Islet precursor cell (in vitro differentiated cells): ENCODE measurements at regions not wholly inside any gene's neighbourhood (a gene's known extent, or its start where the extent isn't known, plus 50 kb on each side); places are given as distances from the start of the nearest gene placed in this dataset.
"Not testable (repeated sequence)": the region's sequence is repeated elsewhere in the genome, so short reads cannot be mapped to it uniquely, and the experiment has no call there.

Experiments used
- DNase-seq: peaks from one replicate; pipeline ENCODE4 v3.0.0-alpha.2; 2018

DNA sequence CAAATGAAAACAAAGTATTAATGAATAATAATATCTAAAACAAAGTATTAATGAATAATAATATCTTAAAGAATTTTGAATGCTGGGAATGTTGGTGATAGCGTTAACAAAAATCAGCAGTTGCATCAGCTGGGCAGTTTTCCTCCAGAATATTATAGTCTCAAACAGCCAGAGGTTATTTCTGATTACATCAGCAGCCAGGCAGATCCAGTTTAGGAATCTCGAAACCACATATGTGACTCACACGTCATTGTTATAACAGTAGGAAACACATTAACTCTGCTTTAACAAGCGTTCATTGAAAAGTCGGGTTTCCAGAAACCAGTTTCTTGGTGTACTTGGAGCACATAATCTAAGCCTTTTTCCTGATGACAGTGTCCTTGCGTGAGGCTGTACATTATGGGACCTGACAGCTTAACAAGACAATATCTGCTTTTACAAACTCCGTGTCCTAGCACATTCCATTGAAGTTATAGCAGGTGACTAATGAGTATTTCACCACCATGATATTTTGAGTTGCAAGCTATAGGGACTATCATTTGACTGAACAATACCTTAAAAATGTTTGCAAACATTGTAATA is 559.5 kb upstream of the KLF4 start:
- peak; percentile 63 for DNase-seq

DNA sequence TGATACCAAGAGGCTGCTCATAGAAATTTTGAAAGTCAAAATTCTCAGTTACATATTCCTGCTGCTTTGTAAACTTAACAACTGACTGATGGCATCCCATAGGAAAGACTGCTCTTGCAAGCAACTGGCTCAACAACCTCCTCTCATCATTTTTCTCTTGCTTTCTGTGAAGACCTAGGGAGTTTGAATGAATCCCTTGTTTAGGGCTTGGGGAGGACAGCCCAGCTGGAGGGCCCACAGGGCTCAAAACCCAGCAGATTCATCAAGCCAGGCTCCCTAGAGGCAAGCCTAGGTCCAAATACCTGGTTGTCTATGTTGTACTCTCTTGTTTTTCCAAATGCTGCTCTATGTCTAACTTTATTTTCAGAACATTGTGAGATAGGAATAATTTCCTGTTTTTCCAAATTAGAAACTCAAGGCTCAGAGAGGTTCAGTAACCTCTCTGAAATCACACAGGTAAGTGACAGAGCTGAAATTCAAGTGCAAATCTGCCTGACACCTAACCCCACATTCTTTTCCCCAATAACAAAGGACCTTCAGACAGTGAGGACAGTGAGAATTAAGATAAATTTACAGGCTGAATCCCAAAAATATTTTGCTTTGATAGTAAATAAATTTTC is 558.9 kb upstream of the KLF4 start:
- DNase-seq = no peak

DNA sequence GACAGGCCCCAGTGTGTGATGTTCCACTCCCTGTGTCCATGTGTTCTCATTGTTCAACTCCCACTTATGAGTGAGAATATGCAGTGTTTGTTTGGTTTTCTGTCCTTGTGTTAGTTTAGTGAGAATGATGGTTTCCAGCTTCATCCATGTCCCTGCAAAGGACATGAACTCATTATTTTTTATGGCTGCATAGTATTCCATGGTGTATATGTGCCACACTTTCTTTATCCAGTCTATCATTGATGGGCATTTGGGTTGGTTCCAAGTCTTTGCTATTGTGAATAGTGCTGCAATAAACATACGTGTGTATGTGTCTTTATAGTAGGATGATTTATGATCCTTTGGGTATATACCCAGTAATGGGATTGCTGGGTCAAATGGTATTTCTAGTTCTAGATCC is 558.2 kb upstream of the KLF4 start:
- DNase-seq = not testable (repeated sequence)

DNA sequence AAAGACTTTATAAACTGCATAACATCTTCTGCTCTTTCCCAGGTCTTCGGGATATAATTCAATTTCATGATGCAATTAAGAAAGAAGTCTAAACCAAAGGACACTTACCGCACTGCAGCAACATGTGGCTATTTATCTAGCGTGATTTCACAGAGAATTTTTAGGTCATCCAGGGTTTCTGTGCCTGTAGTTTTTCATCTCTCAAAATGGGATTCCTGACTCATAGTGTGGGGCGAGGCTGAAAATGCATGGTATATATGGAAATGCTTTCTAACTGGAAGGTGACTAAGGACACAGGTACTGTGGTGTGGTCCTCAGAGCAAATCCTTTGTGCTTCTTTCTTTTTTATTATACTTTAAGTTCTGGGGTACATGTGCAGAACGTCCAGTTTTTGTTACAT is 557.7 kb upstream of the KLF4 start:
- no peak for DNase-seq

DNA sequence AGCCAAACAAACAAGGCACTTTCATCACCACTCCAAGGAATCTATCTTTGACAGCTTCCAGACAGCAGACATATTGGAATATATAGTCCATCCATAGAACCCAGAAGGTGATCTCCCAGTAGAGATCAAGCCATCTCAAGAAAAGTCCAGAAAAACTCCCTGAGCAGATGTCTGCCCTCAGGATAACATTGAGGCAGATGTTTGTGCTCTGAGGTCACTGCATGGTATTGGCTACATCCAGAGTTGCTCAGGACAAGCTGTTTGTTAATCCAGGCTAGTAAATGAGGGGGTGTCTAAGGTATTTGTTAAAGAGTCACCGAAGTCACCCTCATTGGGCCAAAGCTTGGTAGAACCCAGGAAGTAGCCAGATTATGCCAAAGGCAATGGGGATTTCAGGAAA is 556.3 kb upstream of the KLF4 start:
- no peak for DNase-seq

DNA sequence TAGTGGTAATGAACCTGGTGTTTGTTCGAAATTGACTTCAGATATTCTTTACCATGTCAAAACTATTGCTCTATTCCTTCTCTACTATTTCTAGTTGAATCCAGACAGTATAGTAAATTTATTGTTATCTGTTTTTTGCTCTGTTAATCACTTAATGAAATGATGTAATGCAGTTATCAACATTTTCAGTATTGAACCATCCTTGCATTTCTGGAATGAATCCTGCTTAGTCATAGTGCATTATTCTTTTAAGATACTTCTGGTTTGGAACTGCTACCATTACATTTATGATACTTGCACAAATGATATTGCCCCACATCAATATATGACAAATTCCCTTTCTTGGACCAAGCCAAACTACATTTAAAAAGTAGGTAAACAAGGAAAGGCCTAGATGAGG is 554.0 kb upstream of the KLF4 start:
- no peak for DNase-seq

DNA sequence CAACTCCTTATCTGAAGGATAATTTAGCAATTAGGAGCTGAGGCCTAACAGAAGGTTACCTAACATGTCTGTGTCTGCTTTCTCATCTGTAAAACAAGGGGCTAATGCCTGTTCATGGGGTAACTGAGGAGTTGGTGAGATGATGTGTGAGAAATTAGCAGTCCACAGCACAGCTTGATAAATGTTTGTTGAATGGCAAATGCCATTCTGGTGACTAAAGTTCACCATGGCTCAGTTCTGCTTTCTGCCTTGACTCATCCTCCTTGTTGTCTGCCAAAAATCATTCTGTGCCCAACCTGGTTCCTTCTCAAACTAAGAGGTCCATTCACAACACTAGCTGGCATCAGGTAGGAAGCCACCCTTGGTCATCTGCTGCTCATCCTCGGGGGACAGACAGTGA is 552.0 kb upstream of the KLF4 start:
- no peak for DNase-seq

DNA sequence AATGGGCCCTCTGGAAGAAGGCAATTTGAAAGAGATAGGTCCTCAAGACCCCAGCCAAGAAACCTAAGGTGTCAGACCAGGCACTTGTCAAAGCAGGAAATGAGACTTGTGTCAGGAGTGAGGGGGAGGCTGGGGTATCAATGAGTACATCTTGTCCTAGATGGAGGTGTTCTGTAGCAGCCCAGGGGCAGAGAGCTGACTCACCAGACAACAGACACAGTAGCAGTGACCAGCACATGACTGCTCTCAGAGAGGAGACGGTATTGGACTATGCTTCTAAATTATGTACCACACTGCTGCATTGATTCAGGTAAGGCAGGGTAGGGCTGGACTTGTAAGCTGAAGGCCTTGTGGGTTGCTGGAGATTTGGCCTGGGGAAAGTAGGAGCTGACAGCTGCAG is 551.2 kb upstream of the KLF4 start:
- DNase-seq = peak; percentile 89

DNA sequence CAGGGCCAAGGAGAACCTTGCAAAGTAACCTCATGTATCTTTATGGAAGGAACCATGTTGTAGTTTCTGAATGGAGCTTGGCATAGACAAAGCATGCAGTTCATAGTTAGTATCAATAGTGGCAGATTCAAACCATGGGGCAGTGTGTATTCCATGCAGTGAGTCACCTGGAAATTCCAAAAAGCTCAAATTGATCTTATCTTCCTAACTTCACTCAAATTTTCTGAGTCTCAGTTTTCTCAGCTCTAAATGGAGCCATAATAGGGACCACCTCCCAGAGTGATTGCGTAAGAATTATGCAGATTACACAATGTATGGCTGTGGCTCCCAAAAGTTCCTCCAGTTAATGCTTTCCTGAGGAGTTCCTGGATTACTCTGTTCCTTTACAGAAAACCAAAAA is 549.9 kb upstream of the KLF4 start:
- DNase-seq = no peak

DNA sequence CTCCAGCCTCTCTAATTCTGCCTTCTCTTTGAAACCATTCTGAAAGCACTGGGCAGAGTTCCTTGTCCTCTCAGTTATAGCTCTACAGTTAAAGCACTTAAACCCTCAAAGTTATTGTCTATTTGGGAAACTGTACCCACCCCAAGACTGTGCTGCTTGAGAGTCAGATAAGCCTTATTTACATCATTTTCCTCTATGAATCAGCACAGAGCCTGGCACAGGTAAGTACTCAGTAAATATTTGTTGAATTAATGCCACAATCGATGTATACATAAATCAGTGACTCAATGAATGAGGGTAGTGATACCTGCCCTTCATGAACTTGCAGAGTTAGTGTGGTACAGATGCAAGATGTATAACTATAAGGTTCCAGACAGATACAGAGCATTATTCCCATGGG is 549.4 kb upstream of the KLF4 start:
- DNase-seq = no peak

DNA sequence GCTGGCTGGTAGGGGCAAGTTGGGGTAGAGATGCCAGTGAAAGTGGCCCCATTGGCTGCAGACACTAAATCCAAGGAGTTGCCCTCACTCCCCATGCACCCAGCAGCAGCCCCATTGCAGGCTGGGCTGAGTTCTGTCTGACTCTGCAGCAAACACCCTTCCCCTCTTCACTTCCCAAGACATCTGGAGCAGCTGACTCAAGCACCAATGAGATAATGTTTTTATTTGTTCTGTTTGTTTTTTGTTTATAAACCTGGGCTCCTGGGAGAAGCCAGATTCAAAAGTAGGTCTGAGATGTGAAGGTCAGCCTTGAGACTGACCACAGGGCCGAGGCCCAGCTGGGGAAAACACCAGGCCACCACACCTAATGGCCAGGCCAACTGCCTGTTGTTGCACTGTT is 545.9 kb upstream of the KLF4 start:
- no peak for DNase-seq

DNA sequence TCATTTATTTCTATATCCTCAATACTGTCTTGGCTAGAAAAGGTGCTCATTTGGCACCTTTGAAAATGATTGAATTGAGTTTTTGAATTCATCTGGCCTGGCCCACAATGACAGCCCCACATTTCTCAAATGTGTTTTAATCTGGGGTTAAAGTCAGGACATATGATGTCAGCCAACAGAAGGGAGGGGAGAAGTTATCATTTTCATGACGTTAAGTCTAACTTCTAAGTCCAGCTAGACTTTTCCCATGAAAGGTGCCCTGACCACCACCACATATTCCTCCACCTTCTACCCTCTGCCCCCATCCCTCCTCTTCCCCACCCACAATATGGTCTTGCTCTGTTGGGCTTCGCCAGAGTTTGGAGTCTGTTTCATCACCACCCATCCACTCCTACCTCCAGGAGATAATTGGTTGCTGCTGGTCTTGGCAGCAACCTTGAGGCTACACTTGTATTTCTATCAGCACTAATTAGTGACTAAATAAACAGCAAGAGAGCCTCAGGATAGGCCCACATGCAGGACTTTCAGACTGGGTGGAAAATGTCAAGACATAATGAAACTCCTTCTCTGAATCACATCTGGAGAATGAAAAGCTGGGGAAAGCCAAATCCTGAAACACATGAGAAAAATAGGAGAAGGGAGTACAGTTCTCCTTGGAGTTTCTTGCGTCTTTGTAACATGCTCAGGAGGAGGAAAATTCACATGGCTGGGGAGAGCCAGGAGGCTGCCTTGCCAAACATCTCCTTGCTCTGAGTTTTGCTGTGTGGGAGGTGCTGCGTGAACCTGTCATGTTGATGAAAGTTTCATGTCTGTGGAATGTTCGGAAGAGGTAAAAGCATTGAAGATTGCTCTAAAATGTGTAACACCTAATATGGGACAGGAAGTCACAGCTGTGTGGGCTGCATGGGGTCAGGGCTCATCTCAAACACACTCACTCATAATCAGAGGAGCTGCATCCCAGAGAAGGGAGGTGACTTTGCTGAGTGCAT is 544.7 kb upstream of the KLF4 start:
- DNase-seq = no peak

DNA sequence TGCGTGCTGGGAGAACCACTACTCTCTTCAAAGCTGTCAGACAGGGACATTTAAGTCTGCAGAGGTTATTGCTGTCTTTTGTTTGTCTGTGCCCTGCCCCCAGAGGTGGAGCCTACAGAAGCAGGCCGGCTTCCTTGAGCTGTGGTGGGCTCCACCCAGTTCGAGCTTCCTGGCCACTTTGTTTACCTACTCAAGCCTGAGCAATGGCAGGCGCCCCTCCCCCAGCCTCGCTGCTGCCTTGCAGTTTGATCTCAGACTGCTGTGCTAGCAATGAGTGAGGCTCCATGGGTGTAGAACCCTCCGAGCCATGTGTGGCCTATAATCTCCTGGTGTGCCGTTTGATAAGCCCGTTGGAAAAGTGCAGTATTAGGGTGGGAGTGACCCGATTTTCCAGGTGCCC is 542.5 kb upstream of the KLF4 start:
- not testable (repeated sequence) for DNase-seq

DNA sequence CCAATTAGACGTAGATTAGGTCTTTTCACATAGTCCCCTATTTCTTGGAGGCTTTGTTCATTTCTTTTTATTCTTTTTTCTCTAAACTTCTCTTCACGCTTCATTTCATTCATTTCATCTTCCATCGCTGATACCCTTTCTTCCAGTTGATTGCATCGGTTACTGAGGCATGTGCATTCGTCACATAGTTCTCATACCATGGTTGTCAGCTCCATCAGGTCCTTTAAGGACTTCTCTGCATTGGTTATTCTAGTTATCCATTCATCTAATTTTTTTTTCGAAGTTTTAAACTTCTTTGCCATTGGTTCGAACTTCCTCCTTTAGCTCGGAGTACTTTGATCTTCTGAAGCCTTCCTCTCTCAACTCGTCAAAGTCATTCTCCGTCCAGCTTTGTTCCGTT is 541.7 kb upstream of the KLF4 start:
- DNase-seq = not testable (repeated sequence)

DNA sequence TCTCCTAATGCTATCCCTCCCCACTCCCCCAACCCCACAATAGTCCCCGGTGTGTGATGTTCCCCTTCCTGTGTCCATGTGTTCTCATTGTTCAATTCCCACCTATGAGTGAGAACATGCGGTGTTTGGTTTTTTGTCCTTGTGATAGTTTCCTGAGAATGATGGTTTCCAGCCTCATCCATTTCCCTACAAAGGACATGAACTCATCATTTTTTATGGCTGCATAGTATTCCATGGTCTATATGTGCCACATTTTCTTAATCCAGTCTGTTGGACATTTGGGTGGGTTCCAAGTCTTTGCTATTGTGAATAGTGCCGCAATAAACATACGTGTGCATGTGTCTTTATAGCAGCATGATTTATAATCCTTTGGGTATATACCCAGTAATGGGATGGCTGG is 537.1 kb upstream of the KLF4 start:
- DNase-seq = not testable (repeated sequence)

DNA sequence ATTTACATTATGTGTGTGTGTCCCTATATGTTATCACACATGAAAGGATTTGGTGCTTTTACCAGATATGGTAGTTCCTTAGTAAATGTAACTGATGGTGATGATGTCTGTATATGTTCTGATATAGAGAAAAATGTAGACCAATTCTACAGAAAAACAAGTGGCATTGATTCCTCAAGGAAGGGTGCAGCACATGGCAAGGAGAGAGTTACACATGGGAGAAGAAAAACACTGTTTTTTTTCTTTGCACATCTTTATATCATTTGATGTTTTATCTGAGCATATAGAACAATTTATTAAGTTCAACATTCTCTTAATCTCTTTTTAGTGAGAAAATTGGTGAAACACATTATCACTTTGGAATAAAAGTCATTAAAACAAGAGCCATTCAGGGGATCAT is 535.0 kb upstream of the KLF4 start:
- DNase-seq = no peak

DNA sequence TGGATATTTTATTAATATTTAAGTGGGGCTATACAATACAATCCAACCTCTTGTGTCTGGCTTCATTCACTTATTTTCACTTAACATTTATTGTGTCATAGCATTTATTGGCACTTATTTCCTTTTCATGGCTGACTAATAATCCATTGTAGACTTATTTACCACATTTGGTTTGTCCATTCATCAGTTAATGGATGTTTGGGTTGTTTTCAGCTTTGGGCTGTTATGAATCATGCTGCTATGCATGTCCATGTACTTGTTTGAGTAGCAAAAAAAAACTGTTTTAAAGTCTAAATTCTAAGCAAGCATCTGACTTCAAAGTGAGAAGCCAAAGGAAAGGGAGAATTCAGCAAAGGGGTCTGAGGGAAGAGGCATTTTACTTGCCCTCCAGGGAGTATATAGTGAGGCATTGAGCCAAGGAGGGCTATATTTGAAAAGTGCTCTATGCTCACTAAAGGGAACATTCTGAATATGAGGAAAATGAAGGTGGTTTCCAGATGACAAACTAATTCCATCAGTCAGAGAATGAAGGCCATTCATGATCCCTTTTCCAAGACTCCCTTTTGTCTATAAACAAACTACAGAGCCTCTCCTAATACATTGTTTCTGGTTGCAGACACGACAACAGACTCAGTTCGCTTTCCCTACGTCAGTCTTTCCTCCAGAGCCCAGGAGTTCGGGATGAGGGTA is 532.8 kb upstream of the KLF4 start:
- no peak for DNase-seq

DNA sequence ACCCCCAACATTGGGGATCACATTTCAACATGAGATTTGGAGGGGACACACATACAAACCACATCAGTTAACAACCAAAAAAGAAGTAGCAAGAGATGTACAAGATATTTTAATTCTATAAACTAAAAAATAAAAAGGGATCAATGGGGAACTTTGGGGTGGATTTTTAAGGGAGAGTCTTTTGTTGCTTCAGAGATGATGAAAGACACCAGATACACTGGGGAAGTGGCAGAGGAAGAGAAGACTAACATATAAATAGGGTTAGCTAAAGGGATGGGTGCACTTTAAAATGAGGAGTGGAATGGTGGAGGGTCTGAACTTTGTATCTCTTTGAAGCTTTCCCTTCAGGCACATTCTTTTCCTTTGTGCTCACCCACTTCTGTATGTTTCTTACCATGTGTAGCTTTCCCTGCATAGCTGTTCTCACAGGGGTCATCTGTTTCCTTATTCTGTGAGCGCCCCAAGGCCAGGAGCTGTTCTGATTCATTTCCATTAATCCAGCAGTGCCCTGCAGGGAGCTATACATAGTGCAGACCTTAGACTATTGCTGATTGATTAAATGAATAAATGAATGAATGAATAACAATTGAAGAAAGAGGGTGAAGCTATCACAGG is 531.6 kb upstream of the KLF4 start:
- DNase-seq = peak; percentile 71

DNA sequence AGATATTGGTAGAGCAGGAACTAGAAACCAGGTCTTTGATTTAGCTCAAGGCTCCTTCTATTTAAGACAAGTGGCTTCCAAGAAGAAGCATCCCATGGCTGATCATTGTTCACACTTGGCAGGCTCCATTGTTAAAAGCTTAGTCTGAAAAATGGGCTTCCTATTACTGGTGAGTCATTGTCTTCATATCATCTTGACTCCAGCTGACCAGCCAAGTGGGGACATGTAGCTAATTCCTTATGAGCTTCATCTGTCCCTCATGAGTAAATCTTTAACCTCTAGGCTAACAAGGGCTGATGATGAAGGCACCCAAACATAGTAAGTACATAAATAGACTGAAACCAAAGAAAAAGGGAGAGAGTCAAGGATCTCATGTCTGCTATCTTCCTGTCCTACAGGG is 530.3 kb upstream of the KLF4 start:
- DNase-seq = no peak

DNA sequence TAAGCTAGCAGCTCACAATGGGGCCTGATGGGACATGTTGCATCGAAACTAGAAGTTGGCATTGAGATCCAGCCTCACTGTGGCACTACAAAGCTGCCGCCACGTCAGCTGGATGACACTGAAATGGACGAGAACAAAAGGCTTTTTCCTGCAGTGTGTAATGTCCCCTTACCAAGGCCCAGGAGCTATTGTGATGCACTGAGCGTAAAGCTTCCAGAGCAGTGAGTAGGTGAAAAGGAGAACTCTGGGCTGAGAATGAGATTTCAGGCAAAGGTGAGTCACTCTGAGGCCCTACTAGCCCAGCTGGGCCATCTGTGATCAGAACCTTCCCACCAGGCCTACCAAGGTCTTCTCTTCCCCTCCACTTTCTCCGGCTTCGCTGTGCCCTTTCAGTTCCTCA is 528.1 kb upstream of the KLF4 start:
- DNase-seq = no peak

DNA sequence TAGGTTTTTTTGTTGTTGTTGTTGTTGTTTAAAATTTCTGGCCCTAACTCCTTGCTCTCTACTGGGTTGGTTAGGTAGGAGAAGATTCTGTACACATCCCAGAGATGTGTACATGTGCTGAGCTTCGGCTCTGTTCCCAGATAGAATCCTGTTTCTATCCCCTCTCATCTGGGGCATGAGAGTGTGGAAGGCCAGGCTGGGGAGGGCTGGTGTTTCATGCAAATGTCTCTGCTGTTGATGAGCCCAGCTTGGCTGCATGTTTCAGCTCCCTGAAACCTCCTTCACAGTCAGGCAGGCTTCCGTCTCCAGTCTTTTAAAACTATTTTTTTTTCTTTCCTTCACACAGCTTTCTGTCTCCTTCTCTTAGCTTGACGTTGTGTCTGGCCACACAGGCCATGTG is 526.9 kb upstream of the KLF4 start:
- DNase-seq = no peak

DNA sequence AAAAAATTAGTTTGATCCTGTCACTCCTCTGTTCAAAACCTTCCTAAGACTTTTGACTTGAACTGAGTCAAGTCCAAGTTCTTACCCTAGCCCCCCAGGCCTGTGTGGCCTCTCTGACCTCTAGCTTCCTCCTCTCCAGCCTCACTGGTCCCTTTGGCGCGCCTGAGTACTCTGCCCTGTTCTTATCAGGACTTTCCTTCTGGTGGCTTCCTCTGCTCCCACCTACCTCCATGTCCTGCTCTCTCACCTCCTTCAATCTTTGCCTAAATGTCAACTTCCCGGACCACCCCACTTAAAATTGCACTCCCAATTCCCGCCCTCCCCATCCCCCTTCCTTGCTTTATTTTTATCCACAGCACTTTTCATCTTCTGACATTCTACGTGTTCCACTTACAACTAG is 526.1 kb upstream of the KLF4 start:
- no peak for DNase-seq

DNA sequence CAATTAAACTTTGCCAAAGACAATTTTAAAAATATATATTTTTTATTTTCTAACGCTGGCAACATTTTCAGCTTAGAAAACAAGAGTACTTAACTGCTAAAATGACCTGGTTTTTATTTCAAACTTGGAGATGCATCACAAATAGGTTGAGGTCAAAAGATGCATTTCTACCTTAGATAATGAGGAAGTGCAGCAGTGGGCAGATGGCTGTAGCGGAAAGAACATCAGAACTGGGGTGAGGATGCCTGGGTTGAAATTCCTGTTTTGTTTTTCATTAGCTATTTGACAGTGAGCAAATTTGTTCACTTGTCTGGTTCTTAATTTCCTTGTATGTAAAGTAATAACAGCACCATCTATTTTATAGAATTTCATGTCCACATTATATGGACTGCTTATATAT is 524.8 kb upstream of the KLF4 start:
- no peak for DNase-seq
